HG03060 (cell line): ENCODE measurements at regions not wholly inside any gene's neighbourhood (a gene's known extent, or its start where the extent isn't known, plus 50 kb on each side); places are given as distances from the start of the nearest gene placed in this dataset.
"Not testable (repeated sequence)": the region's sequence is repeated elsewhere in the genome, so short reads cannot be mapped to it uniquely, and the experiment has no call there.

Source experiments
- ATAC-seq: cut with Tn5 transposase; IDR thresholded peaks from one replicate; pipeline ENCODE4 v1.9.1; 2021; ENCODE audit warnings: low read depth, moderate number of reproducible peaks; ENCODE audit not compliant: unreplicated experiment

DNA sequence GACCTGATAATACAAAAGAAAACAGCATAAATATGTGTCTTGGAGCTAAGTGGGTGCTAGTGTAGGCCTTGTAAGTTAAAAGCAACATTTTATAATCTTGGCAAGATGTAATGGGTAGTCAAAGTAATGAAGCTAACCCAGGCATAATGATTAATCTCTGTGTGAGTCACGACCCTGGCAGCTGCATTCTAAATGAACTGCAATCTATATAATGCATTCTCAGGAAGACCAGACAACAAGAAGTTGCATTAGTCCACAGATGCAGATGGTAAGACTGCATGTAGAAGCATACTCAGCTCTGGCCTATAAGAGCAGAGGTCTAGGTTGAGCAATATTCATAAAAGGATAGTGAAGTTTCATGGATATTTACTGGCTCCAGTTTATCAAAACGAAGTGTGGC is 85.6 kb upstream of the ETAA1 start:
- no peak for ATAC-seq

DNA sequence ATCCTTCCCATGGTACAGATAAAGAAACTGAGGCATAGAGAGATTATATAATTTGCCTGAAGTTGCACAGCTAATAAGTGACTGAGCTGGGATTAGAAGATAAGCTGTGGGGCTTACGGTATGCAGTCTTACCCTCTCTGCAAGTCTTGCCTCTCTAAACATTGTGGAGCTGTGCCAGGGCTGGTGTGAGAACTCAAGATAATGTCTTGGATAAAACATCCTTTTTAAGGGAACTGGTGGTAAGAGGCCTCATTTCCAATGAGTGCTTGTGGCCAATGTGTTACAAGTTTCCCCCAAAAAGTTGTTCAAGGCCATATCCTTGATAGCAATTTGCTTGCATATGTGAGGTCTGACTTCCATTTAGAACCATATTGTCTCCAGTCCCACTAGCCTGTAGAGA is 84.3 kb upstream of the ETAA1 start:
- ATAC-seq: no peak

DNA sequence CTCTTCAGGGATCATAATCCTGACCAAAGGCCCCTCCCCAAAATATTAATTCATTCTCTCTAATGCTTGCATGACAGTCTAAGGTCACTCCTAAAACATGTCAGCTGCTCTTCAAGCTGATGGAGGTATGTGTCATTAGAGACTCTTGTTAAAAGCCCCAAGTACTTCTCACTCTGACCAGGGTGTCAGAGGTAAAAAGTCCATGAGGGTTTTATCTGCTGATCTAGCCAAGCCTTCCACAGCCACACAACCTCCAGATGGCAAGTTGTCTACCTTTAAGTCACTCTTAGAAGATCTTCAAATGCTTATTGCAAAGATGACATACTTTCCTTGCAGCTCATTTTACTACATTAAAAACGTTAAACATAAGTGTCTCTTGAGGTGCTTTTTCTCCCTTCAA is 83.6 kb upstream of the ETAA1 start:
- no peak for ATAC-seq

DNA sequence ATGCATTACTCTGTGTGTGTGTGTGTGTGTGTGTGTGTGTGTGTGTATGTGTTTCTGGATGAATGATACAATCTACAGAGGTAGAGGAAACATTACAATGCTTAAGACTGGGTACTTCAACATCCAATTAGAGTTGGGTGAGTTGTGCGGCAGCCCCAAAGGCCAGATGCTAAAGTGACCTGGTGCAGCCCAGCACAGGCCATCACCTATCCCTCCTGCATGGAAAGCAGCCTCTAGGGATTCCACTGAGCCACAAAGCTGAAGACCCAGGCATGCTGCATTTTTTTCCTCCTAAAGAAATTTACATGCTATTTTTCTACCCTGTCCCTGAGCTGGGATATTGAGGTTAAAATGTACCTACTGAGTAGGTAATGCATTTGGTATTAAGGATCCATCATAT is 79.1 kb upstream of the ETAA1 start:
- ATAC-seq: no peak

DNA sequence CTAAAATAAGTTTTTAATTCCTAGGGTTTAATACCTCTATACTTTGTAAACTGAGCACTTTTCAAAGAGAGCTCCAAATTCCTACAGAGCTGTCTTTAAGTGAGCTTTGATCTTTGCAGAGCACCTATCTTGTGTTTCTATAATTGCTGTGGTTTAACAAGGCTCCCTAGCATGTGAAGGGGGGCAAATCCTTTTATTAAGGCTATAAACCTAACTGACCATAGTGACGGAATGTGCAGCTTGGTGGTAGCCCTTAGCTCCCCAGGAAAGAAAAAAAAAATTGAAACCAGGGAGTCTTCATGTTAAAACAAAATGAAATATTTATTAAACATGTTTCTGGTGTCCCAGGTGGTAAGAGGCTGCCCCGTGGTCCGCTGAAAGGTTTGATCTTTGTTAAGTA is 78.6 kb upstream of the ETAA1 start:
- no peak for ATAC-seq

DNA sequence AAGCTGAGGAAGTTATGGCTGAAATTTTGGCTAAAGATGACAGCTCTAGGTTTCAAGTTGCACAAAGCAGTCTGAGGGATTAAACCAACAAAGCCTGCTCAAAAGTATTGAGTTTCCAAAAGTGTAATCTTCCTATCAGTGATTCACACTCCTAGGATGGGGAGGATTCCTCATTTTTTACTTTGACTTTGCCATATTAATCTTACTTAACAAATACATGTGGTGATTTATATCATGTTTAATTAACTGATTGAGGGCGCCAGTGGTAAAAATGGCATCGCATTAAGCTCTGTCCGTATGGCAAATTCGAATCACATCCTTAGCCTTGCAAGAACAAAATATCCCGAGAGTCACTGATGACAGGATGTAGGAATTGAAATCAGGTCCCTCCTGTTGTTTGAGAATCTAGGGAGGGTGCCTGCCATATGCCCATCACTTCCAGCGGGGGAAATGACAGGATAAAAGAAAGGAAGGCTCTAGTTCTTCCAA is 78.1 kb upstream of the ETAA1 start:
- no peak for ATAC-seq

DNA sequence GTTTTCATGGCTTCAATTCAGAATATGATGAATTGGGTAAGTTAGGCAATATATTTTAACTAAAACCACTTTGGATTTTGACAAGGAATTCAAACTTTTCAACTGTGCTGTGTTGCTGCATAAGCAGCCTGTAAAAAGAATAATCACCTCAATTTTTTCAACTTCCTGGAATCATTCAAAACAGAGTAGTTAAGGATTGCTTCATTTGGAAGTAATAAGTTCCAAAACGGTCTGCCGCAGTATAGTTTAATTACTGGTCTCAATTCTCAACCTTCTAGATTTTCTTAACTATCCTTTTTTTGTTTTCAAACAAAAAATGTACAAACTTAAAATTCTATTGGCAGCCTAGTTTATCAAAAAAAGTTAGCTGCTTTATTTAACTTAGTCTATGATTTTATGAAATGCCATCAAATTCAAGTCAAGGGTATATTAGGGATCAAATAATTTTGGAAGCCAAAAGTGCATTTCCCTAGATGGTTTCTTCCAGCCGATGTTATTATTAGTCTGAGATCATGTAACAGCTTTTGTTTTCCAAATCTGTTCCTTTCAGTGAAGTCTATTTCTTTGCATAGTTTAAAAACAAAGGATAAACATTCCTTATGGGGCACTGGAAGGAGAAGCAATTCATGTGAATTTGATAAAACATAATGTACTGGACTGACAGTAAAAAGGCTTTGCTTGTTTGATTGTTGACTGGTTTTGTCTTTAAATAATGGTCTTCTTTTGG is 76.1 kb upstream of the ETAA1 start:
- ATAC-seq: no peak

DNA sequence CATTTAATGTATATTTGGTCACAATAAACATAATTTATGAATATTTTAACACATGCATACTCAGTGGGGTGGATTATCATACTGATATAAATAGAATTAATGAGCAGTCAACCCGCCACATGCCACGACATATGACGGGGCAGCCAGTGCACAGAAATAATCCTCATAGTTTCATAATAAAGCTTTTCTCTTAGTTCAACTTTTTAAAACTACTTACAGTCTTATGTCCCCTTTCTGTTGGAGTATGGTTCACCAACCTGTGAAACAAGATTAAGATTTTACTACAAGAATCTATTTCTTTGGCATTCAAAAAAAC is 75.6 kb upstream of the ETAA1 start:
- no peak for ATAC-seq

DNA sequence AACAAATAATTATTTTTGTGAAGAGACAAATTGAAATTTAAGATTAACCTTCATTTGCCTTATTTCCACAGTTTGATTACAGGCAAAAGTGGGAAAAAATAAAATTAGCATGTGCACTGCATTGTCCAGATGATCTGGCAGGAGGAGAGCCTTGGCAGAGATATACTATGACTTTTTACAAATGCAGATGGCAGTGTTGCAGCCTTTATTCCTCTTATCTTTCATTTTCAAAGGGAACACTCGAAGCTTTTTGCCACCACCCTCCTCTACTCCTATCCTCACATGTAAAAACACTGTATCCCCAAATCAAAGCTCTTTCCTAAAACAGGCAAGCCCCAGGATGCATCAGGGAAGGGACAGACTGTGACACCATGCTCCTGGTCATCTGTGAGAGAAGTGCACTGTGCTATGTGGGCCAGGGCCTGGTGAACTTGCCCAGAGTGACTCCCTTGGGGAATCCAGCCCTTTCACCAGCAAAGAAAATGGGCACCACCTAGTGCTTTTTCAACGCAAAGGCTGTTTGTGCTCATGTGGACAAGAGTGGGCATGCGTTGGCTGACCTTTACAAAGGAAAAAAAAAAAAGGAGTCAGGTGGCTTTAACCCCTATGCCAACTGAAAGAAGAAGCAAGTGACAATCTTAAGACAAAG is 74.7 kb upstream of the ETAA1 start:
- no peak for ATAC-seq

DNA sequence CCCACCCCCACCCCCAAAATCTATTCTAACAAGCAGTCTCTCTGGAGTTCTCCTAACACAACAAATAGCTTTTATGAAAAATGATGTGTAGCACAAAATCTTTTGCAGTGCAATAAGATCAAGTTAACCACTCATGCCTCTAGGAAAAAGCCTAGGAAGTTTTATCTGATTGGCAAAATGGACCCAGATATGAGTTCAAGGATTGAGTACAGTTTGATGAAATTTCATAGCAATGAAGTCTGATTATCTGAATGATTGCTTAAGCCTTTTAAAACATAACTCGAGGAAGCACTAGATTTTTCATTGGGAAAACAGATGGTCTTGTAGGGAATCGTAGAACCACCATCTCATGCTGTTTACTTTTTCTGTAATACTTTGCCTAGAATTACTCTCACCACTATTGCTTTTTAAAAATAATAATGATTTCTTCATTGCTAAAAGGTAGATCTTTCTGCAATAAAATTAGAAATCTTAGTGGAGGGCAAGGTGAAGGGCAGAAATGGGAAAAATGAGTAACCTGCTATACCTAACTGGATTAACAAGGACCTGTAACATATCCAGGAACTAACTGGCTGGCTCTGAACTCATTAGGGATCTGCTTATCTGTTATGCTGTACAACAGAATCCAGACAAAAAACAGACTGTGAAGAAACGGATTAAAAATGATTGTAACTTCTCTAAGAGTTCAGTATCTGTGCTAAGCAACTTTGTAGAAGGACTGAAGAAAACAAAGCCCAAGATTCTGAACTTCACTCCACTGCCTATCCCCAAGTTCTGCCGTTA is 73.7 kb upstream of the ETAA1 start:
- ATAC-seq: no peak

DNA sequence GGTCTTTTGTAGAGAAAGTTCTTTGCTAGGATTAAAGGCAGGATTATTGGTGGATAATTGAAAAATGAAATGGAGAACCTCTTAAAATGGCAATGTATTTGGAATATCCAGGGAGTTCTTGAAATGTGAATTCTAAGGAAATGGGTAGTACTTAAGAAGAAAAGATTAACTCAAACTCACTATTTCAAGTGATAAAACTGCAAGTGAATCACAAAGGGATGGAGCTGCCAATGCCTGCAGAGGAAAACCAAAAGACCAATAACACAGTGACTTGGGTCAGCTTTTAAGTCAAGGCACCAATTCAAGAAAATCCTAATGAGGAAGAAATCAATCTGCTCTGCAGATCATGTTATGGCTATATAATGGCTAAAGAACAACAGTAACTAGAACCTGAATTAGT is 67.6 kb upstream of the ETAA1 start:
- ATAC-seq: no peak

DNA sequence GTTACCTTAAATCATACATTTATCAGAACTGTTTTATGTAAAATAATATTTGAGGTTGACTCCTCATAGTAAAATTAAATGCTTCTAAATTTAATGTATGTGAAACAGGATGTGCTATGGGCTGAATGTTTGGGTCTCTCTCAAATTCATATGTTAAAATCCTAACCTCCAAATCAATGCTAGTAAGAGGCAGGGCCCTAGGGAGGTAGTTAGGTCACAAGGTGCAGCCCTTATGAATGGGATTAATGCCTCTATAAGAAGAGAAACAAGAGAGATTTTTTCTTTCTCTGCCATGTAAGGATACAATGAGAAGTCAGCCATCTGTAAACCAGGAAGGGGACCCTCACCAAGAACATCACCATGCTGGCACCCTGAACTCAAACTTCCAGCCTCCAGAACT is 67.2 kb upstream of the ETAA1 start:
- no peak for ATAC-seq

DNA sequence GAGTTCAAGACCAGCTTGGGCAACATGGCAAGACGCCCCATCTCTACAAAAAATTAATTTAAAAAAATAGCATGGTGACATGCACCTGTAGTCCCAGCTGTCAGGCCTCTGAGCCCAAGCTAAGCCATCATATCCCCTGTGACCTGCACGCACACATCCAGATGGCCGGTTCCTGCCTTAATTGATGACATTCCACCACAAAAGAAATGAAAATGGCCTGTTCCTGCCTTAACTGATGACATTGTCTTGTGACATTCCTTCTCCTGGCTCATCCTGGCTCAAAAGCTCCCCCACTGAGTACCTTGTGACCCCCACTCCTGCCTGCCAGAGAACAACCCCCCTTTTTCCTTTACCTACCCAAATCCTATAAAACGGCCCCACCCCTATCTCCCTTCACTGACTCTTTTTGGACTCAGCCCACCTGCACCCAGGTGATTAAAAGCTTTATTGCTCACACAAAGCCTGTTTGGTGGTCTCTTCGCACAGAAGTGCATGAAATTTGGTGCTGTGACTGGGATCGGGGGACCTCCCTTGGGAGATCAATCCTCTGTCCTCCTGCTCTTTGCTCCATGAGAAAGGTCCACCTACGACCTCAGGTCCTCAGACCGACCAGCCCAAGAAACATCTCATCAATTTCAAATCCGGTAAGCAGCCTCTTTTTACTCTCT is 65.6 kb upstream of the ETAA1 start:
- ATAC-seq: not testable (repeated sequence)

DNA sequence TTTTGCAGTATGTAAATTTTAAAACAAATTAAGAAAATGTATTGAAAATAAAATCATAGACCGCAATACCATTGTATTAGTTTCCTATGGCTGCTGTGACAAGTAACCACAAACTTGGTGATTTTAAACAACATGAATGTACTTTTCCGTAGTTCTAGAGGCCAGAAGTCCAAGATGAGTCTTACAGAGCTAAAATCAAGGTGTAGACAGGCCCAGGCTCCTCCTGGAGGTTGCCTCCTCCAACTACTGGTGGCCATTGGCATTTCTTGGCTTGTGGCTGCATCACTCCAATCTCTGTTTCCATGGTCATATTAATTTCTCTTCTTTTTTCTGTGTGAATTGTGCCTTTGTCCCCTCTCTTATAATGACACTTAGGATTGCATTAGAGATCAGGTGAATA is 59.2 kb upstream of the ETAA1 start:
- ATAC-seq: no peak

DNA sequence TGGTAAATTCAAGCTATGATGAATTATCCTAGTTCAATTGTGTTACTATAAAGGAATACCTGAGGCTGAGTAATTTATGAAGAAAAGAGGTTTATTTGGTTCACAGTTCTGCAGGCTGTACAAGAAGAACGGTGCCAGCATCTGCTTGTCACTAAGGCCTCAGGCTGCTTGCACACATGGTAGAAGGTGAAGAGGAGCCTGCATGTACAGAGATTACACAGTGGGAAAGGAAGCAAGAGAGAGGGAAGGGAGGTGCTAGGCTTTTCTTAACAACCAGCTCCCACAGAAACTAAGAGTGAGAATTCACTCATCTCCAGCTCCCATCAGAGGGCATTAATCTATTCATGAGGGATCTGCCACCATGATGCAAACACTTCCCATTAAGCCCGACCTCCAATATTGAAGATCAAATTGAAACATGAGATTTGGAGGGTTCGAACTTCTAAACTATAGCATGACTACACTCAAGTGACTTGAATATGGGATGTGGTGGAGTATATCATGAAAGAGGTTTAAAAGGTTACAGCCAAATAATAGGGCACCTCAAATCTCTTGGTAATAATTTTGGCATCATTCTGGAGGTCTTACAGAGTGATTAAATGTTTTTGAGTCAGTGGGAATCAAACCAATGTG is 58.4 kb upstream of the ETAA1 start:
- no peak for ATAC-seq

DNA sequence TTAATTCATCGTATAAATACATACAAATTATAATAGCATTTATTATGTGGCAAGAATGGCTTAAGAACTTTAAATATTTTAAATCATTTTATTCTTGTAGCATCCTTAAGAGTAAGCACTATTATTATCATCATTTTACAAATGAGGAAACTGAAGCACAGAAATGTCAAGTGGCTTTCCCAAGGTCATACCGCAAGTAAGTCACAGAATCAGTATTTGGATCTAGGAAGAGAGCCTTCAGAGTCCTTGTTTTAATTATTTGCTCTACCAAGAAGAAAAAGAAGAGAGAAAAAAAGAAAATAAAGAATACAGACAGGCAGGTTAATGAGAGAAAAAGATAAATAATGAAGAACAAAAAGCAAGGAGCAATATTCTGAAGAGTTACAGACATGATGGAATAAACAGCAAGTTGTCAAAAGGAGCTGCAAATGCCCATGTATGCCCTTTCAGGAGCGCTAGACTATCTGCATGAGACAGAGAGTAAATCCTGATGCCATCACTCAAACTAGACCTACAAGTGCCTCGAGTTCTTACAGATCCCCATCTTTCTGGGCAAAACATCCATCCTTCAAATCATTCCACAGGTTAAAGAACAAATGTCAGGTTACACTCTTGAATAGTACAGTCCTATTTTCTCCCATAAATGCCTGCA is 57.8 kb upstream of the ETAA1 start:
- no peak for ATAC-seq

DNA sequence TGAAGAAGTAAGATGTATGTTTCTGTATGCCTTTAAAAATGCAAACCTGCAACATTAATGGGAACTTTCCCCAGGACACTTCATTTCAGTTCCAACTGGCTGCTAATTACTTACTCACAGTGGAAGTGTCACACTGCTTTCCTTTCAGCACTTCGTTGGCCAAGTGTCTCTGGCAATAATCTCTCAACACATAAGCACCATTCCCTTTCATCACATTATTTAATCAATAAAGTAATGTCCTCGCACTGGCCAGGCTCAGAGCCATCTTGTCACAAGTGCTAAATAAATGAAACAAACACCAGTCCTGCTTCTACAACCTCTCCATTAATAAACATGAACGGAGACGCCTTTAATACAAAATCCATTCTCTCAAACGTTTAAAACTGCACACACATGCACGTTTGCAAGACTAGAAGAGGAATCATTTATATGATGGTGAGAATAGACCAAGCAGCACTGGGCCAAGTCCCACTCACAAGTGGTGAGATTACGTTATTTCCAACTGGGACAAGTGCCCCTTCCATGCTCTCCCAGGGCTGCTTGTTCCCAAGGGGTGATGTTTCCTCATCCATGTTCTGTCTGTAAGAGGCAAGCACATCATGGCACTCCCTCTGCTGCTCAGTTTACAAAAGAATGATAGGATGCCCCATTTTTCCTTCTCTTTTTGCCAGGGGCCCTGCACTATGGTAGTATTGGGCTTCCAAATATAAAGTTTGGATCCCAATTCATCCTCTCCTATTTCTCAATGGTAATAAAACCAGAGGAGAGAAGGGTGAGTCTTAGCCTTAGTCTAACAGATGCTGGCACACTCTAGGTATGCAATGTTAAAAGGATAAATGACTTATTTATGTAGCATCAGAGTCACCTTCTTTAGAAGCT is 56.8 kb upstream of the ETAA1 start:
- no peak for ATAC-seq

DNA sequence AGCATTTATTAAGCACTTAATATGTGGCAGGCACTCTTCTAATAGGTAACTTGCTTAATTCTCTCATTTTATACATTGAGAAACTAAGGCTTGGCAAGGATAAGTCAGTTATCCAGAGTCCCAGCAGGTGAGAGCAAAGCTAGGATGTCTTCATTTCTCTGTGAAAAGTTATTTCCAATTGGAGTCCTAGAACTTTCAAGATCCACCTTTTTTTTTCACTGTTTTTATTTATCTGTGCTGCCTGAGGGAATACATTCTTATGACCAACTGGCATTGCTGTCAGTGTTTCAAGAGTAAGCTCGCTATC is 56.2 kb upstream of the ETAA1 start:
- no peak for ATAC-seq

DNA sequence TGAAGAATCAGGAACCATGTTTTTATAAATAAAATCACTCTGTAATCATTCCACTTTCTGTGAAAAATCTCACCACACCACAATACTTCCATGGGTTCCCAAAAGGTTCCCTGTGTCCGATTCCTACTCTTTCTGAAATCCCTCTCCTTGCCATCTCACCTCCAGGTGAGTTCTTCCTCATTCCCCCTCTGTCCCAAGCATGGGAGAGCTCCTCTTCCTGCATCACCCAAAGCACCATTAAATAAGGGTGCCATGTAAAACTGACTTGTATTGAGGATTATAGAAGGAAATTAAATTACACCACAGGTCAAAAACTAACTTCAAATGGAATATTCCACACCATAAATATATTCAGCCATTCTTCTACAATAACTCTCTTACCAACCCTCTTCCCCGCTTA is 55.8 kb upstream of the ETAA1 start:
- ATAC-seq: no peak

DNA sequence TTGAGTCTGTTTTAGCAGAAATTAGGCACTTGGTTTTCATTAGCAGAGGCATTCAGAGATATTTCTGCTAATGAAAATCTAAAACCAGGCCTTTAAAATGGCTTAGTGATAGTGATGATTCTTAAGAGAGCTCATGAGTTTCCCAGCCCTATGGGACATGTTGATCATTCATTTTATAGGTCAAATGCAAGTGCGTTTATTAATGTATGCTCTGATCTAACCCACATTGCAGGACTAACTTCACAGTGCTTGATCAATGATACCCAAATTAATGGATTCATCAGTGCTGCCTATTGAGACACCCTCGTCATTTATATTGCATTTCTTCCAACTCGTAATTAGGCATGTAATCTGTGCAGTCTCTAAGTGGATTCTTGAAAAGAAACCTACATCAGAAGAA is 54.7 kb upstream of the ETAA1 start:
- no peak for ATAC-seq
